ENCODE measurements at regions not wholly inside any gene's neighbourhood (a gene's known extent, or its start where the extent isn't known, plus 50 kb on each side); places are given as distances from the start of the nearest gene placed in this dataset.
"Not testable (repeated sequence)": the region's sequence is repeated elsewhere in the genome, so short reads cannot be mapped to it uniquely, and the experiment has no call there.

DNA sequence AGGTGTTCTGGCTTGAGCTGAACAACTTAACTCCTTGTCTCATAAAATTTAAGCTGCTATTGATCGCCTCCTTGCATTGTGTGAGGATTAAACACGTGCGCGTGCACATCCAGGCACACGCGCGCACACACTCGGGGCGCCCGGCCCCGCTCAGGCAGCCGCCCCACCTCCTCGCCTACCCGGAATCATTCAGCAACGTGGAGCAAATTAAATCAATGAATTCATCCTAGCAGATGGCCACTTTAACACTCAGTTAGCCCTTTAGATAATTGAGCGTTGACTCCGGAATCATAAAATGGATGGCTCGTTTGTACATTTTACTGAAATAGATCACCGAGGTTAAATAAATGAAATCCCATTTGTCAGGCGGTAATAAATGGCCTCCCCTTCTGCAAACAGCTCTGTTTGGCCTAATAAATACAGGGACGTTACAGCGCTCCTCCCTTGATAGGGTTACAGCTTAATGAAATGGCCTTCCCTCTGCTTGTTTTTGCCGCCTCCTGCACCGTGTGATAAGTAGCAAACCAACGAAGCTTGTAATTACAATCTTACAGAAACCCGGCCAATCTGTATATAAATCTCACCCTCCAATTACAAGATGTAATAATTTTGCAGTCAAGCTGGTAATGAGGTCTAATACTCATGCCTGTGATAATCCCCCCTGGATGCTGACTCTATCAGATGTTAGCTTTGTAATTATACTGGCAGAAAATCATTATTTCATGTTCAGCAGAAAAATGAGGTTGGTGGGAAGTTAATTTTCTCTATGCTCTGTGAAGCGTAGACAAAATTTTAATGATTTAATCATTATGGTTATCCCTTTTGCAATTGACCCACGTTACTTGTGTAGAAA, 229.7 kb upstream of the IRX4 start:
- no peak for DNase-seq

DNA sequence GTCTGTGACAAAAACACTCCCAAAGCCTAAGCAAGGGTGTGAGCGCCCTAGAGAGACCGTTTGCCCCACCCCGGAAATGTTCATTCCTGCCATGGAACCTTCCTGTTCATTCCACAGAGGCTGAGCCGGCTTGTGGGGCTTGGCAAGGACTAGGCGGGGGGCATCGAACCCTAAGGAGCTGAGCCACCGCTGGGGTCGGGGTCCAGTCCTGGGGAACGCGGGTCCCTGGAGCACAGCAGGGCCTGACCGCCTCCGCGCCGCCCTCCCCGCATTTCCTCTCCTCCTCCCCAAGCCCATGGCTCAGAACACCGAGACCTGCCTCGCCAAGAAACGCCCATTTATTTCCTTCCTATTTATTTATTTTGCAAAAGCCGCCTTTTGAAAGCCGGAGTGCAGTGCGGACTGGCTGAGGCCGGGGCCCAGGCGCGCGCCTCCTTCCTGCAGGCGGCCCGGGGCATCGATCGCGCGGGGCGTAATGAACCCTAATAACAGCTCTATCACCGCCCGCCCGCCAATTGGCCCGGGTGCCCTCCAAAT, 228.9 kb upstream of the IRX4 start:
- DNase-seq = no peak

DNA sequence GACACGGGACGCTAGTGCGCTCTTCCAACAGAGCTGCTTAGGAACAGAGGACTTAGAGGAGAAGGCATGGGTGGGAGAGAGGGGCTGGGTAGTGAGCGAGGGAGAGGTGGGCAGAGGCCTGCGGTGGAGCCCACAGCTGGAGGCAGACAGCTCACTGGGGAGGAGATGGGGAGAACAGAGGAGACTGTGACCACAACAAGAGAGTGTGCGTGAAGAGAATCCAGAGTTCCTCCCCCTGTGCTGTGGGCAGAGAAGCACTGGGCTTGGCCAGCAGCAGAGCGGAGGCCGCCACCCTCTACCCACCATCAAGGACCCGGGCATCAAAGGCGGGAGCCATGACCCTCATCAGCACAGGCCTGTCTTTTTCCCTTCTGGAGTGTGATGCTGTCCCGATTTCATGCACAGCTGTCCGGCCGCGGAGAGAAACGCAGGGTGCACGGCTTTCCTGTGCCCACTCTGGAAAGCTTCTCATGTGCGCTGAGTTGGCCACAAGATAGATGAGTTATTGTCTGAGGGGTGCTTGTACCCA, 228.3 kb upstream of the IRX4 start:
- no peak for DNase-seq

DNA sequence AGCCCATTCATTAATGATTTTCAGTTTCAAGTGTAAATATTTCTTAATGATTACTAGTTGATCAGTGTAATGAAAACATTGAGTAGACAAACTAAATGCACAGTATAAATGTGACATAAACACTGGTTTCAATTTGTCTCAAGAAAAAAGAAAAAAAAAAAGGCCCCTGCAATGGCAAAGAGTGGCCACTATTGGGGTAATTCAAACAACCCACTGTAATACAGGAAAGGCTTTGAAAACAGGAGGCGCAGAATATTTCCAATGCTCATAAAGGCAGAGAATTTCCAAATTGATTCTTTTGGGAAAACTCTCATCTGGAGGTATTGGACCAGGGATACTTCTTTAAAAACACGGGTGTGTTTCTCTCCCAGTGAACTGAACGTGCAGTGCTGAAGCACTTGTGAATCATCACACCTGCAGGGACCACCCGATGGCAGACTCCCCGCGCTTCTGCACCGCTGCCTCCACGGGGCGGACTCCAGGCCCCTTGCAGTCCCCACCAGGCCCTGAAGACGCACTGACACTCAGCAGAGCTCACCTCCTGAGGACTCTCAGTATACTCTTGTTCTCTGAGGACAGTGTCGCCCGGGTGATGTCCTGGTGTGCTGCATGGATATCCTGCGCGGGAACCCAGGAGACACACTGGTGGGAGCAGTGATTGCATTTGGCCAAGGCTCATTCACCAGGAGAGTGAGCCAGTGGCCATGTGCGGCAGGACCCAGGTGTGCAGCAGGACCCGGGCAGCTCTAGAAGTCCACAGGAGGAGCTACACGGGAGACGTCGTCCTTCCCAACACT, 227.6 kb upstream of the IRX4 start:
- DNase-seq = no peak

DNA sequence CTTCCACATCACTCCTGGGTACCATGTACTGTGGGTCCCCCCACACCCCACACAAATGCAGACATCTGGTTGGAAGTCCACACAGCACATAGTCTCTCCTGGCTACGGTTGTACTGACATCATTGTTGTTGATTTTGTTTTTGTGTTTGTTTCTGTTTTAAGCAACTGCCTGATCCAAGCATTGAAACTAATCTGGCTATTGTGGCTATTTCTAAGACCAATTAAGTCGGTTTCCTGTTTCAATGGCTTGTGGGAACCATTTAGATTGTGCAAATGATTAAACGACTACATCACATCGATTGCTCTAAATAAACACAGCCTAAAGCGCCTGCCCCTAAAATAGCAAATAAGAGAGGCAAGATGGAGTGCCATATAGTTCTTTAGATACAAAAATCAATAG, 226.8 kb upstream of the IRX4 start:
- DNase-seq = no peak

GRCh38 chr5:2106721-2107120, 224.0 kb upstream of the IRX4 start:
- DNase-seq = no peak

DNA sequence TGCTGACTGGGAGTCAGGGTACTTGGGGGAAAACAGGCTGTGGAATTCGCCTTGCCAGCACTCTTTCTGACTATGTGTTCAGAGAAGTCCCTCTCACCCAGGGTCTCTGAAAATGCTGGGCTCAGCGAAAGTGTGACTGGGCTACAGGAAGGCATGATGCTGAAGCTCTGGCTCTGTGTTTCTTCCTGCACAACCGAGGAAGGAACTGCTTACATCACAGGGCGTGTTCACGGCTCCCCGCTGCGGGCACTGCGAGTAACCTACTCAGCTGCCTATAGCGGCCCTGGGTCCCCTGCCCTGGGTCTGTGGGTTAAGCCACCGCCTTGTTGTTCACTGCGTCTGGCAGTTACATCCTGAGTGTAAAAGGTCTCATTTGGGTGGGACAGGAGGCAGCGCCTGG, 222.4 kb upstream of the IRX4 start:
- DNase-seq = no peak

- no peak for DNase-seq
Observed at GRCh38 chr5:2103940-2104339, 221.2 kb upstream of the IRX4 start.

- DNase-seq = no peak
Observed at GRCh38 chr5:2102819-2103776, 220.4 kb upstream of the IRX4 start.

- DNase-seq = no peak
Observed at GRCh38 chr5:2101685-2102084, 219.0 kb upstream of the IRX4 start.

DNA sequence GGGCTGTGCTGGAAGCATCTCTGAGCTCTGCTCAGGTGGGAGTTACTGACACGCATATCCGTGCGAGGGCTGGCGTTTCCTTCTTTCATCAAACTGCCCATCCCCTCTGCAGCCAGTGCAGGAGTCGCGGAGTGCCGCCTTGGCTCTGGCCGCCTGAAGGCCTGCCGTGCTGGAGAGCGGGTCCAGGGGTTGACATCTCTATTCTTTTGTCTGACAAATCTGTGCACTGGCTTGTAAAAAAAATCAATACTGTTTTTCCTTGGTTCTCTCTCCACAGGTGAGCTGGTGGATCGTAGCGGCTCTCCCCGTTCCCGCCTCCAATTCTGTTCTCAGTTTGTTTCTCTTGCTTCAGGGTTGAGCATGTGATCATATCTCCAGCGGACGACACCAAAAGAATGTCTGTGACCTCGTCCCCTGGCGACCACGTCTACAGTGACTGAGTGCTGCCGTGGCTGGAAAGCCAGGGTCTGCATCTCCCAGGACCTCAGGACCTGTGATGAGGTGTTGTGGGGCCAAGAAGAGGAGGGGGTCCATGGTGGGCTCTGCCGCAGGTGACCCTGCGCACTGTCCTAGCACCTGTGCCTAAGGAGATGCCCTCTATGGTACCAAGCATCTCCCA, 214.3 kb upstream of the IRX4 start:
- DNase-seq = no peak

DNA sequence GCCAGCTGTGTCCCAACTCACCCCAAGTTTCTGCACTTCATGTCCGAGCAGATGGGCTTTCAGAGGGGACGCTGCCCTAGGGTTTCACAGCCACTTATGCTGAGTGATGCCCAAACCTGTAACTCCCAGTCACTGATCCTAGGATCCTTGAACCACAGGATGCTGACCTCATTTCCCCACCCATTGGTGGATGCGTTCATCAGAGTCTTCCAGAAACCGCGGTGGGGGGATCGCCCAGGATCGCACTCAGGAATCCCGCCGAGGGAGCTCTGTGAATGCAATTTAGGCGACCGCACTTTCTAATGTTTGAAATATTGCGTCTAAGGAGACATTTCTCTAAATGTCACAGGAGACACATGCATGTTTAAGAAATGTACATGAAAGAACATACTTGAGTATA, 212.3 kb upstream of the IRX4 start:
- DNase-seq = no peak

GRCh38 chr5:2094616-2094995, 211.9 kb upstream of the IRX4 start:
- no peak for DNase-seq

DNA sequence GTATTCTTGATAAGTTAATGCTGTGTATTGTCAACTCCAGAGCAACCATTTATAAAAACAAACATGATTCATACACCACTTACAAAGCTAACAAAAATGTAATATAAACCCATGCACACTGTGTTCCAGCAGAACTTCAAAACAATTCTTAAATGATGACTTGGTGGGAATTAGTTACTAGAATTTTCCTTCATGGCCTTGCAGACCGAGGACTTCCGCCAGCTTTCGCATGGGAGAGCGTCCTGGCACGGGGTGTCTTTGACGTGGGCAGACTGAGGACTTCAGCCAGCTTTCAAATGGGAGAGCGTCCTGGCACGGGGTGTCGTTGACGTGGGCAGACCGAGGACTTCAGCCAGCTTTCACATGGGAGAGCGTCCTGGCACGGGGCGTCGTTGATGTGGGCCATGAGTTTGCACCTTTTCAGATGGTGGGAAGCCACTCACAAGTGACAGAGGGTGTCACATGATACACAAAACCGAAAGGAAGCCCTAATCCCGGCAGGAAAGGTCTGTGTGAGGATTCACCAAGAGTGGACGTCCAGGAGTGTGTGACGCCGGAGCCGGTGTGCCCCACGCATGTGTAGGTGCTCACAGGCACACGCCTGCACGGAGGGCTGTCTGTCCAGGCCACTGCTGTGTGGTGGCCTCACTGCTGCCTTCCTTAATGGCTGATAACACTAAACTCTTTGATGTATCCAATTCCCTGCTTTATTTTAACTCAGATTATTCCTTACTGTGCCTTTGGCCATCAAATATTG, 211.3 kb upstream of the IRX4 start:
- no peak for DNase-seq

DNA sequence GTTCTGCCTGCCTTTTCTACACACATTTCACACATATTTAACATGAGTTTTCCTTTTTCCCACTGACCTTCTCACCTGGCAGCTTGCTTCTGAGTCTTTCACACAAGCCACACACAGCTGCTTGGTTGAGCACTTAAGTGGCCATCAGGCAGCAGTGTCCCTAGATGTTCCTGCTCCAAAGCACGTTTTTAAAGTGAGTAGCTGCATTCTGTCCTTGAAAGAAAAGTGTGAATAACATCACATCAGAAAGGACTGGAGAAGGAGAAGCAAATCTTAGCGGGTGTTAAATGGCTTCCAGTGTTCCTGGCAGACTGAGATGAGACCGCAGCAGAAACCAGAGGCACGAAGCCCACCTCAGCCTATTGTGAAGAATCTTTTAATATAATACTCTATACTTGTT, 209.2 kb upstream of the IRX4 start:
- no peak for DNase-seq

DNA sequence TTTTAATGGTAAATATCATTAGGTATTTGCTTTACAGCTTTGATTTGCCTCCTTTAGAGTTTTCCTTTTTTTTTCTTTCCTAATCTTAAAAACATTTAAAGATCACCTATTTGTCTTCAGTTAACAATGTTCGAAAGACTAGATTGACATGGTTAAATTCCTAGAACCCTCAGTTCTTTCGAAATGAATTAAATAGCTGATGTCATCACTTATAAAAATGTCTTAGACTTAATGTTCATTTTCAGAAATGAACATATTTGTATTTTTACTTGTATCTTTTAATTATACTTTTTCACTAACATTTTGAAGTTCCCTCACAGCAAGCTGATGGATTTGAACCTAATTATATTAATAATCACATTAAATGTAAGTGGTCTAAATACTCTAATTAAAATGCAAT, 205.3 kb upstream of the IRX4 start:
- no peak for DNase-seq

DNA sequence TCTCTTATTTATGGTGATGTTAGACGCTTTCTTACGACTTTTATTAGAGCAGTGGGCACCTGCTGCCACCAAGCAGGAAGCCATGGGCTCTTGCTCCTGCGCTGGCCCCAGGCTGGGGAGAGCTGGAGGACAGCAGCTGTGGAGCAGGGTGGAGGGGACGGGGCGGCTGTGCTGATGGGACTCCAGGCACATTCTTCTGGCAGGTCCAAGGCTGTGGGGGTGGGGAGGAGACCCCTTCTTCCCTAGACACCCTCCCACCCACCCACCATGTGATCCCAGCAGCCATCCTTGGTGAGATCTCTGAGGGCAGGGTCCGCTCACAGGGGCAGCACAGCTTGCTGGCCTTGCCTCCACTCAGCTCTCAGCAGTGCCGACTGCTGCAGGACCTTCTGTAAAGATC, 192.6 kb upstream of the IRX4 start:
- DNase-seq = no peak

DNA sequence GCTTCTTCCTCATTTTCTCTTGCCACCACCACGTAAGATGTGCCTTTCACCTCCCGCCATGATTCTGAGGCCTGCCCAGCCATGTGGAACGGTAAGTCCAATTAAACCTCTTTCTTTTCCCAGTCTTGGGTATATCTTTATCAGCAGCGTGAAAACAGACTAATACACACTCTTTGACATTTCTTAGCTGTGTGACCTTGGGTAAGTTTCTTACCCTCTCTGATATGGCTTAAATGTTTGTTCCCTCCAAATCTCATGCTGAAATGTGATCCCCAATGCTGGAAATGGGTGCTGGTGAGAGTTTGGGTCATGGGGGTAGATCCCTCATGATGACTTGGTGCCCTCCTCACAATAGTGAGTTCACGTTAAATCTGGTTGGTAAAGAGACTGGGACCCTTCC, 188.8 kb upstream of the IRX4 start:
- DNase-seq = no peak

- not testable (repeated sequence) for DNase-seq
Observed at GRCh38 chr5:2070787-2071186, 188.1 kb upstream of the IRX4 start.

DNA sequence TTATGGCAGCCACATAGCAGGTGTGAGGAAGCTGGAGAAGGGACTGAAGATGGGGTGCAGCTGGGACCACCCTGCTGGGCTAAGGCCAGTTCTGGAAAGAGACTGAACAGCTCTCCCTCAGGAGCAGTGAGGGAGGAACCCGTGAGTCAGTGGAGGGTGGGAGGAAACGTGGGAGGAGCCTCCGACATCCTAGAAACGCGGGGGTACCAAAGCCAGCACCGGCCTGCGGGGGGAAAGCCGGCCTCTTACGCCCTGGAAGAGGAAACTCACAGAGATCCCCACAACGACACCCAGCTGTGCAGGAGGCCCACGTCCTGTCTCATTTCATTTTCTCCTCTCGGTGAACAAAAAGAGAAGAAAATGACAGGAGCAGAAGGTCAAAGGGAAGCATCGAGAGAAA, 185.8 kb upstream of the IRX4 start:
- no peak for DNase-seq

DNA sequence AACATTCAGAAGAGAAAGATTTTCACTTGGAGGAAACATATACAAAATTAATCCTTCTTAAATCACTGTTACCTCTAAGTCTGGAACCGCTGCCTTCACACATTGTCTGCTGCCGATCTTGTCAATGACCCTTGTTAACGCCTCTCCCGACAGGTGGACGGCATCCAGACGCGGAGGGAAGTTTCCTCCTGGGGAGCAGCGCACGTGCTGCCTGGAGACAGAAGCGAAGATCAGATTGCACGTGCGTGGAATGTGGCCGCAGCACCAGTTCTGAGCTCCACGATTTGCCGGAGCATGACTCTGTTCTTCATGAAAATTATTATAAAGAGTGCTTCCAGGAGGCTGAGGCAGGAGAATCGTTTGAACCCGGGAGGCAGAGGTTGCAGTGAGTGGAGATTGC, 183.6 kb upstream of the IRX4 start:
- DNase-seq = no peak

Measured in NCI-H1694 (cell line).